RKO (cell line): ENCODE measurements at regions not wholly inside any gene's neighbourhood (a gene's known extent, or its start where the extent isn't known, plus 50 kb on each side); places are given as distances from the start of the nearest gene placed in this dataset.
"Not testable (repeated sequence)": the region's sequence is repeated elsewhere in the genome, so short reads cannot be mapped to it uniquely, and the experiment has no call there.

Experiments used
- DNase-seq: peaks from one replicate; pipeline ENCODE4 v3.0.0-alpha.2; 2016; ENCODE audit warnings: low spot score

DNA sequence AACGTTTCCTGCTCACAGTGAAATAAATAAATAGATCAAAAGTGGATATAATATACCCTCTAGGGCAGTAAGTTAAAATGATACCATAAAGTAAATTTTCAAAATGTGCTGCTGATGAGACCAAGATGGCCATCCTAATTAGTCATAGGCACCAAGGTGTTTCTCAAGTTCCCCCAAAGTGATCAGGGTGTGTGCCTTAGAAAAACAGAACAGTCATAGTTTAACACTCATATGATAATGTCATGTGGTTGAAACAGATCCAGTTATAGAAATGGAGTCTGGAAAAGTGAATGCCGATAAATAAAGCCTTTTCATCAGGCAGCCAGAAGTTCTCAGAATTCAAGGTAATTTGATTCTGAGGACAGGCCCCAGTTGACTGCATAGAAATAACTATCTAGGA is 161.5 kb upstream of the CDKN2B start:
- no peak for DNase-seq

DNA sequence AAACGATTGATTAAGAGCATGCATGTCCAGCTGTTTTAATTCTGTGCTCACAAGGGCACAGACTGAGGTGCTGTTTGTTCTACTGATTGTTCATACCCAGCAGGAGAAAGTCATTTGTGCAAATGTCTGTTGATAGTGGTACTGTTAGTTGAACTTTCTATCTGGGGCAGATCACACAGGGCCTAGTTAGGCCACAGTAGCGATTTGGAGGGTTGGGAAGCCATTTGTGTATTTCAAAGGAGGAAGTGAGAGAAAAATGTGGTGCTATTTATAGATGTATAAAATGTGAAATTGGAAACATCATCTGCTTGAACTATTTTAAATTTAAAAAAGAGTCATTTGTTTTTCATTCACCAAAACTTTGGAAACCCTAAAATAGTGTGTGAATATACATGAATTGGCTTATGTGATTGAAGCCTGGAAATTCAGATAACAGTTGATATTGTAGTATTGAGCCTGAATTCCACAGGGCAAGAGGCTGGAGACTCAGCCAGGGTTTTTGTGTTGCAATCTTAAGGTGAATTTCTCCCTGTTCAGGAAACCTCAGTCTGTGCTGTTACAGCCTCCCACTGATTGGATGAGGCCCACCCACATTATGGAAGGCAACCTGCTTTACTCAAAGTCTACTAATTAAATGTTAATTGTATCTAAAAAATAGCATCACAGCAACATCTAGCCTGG is 162.0 kb upstream of the CDKN2B start:
- DNase-seq, result no peak

DNA sequence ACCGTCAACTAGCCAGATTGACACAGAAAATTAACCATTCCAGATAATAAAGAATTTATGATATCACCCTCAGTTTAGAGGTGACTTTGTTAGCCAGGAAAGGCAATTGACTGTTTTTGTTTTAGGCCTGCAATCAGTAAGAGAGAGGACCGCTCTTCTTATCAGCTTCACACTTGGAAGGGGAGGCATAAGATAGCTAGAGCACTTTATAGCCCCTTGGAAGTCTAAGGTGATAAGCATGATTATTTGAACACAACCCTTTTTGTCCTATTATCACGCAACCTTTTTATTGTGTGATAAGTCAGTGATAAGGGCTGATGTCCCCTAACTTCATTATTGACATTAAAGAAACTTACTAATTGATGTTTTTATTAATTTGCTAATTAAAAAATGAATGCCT is 162.6 kb upstream of the CDKN2B start:
- no peak for DNase-seq

DNA sequence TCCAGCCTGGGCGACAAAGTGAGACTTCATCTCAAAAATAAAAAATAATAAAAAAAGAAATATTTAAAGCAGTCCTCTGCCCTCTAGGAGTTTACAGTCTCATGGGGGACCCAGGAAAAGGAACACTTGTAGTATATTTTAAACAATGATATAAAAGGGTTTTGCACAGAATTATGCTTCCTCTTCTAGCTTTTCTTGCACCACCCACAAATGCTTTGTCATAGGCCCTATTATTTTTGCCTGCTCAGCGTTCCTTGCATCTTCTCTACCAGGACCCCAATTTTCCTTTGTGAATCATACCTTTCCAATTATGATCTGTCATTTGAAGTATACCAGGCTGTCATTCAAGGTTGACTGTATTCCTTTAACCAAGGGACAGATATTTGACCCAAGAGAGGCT is 164.8 kb upstream of the CDKN2B start:
- no peak for DNase-seq

DNA sequence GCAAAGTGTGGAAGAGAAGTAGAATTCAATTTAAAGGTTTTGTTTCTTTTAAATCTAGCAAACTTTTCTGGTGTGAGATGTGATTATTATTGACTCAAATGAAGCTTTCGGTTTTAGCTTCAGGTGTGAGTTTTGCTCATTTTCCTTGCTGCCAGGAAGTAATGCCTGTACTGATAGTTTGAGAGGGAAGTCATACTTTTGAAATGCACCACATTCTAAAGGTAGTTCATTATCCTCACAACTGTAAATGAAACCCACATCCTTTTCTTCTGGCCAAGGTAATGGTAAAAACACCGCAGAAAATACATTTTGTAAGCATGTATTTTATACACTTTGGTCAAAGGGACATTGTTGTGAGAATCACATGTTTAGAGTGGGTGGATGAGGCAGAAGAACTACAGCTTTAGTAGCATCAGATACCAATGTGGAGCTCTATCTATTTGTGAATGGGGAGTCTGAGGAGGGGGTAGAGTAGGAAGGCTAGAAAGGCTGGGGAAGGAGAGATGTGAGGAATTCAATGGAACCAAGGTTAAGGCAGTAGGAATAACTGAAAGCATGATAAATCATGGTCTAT is 167.0 kb upstream of the CDKN2B start:
- DNase-seq, result no peak

DNA sequence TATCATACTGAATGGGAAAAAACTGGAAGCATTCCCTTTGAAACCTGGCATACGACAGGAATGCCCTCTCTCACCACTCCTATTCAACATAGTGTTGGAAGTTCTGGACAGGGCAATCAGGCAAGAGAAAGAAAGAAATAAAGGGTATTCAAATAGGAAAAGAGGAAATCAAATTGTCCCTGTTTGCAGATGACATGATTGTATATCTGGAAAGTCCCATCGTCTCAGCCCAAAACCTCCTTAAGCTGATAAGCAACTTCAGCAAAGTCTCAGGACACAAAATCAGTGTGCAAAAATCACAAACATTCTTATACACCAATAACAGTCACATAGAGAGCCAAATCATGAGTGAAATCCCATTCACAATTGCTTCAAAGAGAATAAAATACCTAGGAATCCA is 171.9 kb upstream of the CDKN2B start:
- not testable (repeated sequence) for DNase-seq

DNA sequence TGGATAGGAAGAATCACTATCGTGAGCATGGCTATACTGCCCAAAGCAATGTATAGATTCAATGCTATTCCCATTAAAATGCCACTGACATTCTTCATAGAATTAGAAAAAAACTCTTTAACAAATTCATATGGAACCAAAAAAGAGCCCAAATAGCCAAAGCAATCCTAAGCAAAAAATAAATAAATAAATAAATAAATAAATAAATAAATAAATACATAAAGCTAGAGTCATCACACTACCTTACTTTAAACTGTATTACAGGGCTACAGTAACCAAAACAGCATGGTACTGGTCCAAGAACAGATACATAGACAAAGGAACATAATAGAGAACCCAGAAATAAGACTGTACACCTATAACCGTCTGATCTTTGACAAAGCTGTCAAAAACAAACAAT is 180.4 kb upstream of the CDKN2B start:
- DNase-seq, result no peak

DNA sequence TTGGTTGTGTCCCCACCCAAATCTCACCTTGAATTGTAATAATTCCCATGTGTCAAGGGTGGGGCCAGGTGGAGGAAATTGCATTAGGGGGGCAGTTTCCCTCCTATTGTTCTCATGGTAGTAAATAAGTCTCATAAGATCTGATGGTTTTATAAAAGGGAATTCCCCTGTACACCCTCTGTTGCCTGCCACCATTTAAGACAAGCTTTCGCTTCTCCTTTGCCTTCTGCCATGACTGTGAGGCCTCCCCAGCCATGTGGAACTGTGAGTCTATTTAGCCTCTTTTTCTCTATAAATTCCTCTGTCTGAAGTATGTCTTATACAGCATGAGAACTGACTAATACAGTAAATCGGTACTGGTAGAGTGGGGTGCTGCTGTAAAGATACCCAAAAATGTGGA is 187.9 kb upstream of the CDKN2B start:
- not testable (repeated sequence) for DNase-seq

DNA sequence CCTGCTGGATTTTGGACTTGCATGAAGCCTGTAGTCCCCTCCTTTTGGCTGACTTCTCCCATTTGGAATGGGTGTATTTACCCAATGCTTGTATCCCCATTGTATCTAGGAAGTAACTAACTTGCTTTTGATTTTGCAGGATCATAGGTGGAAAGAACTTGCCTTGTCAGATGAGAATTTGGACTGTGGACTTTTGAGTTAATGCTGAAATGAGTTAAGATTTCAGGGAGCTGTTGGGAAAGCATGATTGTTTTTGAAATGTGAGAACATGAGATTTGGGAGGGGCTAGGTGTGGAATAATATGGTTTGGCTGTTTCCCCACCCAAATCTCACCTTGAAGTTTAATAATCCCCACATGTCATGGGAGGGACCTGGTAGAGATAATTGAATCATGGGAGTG is 189.6 kb upstream of the CDKN2B start:
- no peak for DNase-seq

DNA sequence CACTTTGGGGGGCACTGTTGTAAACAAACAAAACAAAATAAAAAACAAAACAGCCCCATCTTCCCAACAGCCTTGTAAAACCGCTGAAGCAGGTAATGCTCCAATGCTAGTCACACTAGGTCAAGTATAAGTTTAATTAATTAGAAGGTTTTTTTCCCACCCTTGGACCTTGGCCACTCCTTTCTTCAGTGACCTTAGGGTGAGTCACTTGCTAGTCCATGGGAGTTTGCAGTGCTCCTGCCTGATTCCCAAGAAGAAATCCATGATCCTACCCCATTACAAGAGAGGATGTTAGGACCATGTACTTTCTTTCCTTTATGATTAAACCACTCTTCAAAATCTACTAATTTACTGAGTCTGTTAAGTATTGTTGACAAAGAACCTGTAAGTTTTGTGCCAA is 192.2 kb upstream of the CDKN2B start:
- DNase-seq, result peak; percentile 42

DNA sequence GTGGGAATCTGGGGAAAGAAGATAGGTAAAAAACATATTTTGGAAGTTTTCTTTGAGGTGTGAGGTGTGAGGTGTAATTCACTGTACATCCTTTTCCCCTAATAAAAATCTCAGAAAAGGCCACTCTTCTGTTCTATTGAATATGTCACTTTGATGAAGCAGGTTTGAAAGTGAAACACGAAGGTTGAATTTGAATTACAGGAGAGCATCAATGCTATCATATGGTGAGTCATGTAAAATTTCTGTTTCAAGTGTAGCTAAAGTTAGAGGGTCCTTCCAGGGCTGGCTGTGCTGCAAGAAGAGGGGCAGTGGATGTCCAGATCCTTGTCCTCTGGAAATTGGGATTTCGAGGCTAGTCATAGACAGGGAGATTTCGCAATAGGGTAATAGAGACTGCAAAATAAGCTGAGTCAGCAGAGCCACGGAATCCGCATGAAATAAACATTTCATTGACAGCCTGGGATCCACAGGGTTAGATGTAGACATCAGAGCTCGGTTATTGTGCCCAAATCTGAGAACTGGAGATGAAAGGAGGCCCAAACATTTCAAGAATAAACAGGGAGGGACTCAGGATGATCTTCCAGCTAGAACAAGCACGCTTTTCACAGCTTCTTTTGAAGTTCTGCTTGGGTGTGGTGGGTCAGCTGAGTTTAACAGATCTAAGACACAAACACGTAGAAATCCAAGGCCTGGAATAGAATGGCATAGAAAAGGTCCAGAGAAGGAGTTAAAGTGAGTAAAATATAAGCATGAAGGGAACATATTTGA is 194.4 kb upstream of the CDKN2B start:
- DNase-seq, result no peak

DNA sequence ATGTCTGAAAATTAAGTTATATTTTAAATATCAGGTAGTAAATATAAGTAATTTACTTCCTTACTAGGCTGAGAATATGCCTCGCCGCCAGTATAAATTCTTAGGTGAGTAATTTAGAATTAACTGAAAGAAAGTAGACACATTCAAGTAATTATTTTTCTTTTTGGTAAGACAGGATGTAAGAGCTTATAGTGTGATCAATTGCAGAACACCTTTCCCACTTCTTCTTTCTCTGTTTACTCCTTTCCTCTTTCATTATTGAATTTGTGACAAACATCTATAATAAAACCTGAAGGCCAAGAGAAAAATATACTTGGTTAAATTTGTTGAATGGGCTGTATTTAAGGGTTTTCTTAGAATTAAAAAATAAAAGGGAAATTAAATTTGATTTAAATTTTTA is 195.1 kb upstream of the CDKN2B start:
- DNase-seq, result no peak

DNA sequence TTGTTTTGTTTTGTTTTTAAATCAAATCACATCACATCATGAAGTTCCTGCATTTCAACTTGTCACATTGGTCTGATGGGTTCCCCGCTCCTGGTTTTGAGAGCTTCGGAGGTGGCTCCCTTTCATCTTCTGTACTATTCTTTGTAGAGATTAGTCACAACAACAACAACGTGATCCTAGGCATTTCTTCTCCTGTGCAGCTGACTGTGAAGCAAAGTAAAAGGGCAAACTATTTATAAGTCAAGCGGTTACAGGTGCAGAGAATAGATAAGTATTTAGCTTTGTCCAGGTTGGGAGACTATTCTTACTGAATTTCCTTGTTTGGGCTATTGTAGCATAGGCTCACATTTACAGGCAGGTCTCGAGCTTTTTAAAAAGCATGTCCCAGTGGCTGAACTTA is 197.7 kb upstream of the CDKN2B start:
- no peak for DNase-seq

DNA sequence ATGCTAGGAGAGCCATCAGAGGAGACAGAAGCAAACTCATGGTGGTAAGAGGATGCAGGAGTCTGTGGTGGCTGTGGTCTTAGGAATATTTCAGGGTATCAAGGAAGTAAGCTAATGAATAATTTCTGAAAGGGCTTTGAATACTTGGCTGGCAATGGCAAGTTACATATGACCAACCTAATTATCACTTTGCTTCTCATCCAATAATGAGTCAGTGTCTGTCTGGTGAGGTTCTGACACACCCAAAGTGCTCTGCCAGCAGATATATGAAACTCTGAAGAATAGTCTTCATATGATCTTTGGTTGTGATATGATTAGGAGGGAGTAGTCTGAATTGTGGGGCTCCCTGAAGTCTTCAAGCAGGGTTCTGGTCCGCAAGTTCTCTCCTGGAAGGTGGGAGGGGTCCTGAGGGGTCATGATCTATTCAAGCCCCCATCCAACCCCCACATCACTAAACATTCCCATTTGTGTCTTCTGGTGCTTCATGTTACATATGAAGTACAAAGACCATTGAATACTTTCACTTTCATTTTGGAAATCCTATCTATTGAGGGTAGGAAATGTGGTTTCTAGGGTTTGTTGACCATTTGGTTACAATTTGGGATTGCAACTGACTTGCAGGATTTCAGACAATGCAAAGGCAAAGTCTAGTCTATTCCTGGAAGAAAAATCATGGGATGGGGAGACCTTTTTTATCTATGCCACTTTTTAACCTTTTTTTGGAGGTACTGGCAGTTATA is 199.9 kb upstream of the CDKN2B start:
- DNase-seq, result peak; percentile 55

DNA sequence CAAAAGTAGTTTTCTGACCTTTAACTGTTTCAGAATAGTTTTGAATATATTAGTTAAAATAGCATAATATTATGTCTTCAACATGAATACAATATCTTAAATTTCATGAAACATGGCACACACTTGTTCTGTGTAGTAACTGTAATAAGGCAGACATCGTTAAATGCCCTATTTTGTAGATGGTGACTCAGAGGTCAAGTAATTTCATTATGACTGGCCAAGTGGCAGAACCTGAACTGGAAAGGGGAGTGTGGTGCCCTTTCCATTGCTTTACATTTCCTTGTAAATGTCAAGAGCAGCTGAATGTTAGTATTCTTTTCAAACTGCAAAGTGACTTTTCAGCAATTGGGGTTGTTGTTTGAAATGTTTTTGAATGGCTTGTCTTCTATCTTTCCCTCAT is 201.2 kb upstream of the CDKN2B start:
- peak; percentile 59 for DNase-seq

DNA sequence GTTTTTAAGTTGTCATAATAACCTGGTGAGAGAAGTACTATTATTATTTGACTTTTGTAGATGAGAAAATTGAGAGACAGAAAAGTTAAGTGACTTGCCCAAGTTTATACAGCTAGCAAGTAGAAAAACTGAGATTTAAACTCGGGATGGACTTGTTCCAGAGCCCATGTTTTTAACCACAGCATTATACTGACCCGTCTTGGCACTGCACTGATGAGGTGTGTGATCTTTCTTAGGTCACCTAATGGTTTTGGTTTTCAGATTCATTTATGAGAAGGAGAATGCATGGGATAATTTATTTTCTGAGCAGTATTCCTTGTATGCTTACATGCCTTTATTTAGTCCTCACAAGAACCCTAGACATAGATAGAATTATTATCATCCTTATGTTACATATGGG is 201.8 kb upstream of the CDKN2B start:
- no peak for DNase-seq

DNA sequence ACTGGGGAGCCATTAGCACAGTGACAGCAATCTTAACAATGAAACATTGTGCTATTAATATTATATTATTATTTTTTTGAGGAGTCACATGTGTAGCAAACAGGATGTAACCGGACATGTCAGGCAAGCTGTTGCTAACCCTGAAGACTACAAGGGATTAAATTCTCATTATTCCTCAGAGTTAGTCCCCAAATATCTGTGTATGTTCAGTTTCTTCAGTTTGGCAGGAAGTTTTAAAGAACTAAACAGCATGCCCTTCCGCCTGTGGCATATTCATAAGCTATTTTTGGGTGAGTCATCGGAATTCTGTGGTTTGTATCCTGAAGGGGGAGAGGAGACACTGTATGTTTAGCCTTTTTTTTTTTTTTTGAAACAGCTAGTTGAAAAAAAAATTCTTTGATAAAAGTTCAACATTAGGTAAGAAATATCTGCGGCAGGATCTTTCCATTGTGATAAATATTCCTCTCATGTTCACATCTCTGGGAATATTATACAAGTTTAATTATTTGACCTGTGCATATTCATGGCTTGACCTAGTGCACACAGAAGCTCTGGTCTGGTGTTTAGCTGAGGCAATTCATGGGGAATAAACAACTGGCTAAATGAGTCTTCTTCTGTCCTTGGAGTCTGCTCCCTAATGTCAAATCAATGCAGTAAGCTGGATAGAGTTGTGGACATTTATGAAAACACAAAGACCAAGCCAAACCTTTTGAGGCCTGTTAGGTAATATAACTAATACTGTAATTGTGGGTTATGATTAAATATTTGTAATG is 202.7 kb upstream of the CDKN2B start:
- DNase-seq, result peak; percentile 92

DNA sequence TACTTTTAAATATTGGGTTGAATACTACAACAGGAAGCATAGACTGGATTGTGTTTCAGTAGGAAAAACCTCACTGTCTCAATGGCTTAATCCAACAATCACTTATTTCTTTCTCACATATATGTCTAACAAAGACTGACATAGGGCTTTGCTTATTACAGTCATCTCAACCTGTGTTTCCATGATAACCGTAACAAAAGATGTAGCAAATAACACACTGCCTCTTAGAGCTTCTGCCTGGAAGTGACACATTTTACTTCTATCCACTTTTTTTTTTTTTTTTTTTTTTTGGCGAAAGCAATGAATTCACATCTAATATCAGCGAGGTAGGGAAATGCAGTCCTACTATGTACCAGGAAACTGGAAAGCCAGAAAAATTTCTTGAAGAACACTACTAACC is 204.9 kb upstream of the CDKN2B start:
- peak; percentile 39 for DNase-seq

DNA sequence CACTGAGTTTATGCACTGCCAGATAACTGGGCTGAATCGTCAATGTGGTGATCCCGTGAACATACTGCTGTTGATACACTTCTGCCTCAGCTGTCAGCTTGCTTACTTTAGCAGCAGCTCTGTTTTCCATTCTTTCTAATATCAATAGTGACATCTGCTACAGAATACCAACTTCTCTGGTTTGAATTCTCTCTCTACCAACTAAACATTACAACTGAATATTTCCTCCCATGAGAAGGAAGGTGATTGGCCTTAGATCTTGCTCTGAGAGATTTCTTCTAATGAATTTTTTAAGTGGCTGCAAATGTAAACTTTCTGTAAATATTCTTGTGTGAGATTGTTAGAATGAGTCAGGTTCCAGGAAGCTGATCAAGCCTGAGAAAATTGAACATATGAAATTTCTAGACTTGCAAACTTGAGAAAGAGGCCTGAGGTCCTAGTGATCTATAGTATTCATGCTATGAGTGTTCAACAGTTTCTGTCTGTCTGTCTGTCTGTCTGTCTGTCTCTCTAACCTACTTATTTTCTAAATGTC is 205.5 kb upstream of the CDKN2B start:
- DNase-seq, result no peak

DNA sequence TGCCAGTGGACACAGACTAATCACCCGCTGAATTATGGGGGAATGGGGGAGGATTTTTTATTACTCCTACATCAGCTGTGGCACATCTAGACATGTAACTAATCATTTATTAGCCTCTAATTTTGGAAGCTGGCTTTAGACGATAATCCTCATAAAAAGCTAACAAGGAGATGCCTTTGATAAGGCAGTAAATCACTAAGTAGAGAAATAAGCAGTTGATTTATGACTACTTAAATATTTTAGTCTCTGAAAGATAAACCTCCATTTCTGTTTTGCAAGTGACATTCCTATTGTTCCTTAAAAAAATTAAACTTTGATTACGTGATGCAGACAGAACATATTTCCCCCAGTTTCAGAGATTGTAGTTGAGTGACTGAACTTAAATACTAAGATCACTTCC is 206.4 kb upstream of the CDKN2B start:
- no peak for DNase-seq

DNA sequence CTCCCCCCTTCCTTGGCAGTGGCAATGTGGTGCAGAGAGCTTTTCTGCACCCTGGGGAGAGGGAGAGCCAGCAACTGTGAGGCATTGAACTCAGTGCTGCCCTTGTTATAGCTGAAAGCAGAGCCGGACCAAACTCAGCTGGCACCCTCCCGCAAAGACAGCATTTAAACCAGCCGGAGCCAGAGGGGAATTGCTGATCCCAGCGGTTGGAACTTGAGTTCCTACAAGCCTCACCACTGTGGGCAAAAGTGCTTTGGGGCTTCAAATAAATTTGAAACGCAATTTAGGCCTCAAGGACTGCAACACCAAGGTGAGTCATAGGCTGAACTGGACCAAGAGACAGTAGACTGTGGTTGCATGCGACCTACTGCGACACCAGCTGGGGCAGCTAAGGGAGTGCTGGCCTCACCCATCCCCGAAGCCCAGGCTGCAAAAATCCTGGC is 207.6 kb upstream of the CDKN2B start:
- no peak for DNase-seq

DNA sequence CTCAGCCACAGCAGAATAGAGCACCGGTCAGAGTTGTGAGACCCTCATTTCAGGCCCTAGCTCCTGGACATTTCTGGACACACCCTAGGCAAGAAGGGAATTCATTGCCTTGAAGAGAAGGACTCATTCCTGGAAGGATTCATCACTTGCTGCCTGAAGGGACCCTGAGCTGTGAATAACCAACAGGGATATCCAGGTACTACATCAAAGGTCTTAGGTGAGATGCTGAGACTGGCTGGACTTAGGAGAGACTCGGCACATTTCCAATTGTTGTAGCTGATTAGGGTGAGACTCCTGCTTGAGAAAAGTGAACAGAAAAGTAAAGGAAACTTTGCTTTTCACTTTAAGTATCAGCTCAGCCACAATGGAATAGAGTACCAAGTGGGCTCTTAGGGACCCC is 208.1 kb upstream of the CDKN2B start:
- DNase-seq, result no peak
